Naive thymus-derived CD4-positive, alpha-beta T cell (primary cell): ENCODE measurements at regions not wholly inside any gene's neighbourhood (a gene's known extent, or its start where the extent isn't known, plus 50 kb on each side); places are given as distances from the start of the nearest gene placed in this dataset.

Source experiments
- ATAC-seq: fragments of 150-1000 bp; cut with Tn5 transposase; 2 replicates; pipeline ENCODE4 v1.10.0; 2021; ENCODE audit warnings: mild to moderate bottlenecking, moderate library complexity
- CTCF ChIA-PET: fragments of 350-600 bp; sonication (Branson Sonifier 250); formaldehyde crosslinking; loops from one replicate; lab custom pipeline; 2021; ENCODE audit warnings: antibody characterized with exemption; lab: Charles Lee
- POLR2A ChIA-PET: fragments of 350-600 bp; sonication (Branson Sonifier 250); formaldehyde crosslinking; loops from one replicate; lab custom pipeline; 2021; ENCODE audit warnings: antibody characterized with exemption, inconsistent platforms; lab: Charles Lee
- DNase-seq, 9 donors: peaks; one replicate each; pipeline versions ENCODE4 v3.0.0 to v3.0.0-alpha.2; 2020 to 2022; ENCODE audit warnings: mixed read lengths in 1 of 9
- H3K27ac ChIP-seq: one replicate; pipeline ENCODE4 v1.7.0; 2013; ENCODE audit warnings: mild to moderate bottlenecking, low read depth, low read length, moderate library complexity
- H3K27me3 ChIP-seq, 2 donors: one replicate each; pipeline ENCODE4 v1.7.0; 2013; ENCODE audit warnings: low read length in 2 of 2, mild to moderate bottlenecking in 2 of 2, moderate library complexity in 2 of 2; ENCODE audit not compliant: control insufficient read depth in 2 of 2, insufficient read depth in 2 of 2
- H3K36me3 ChIP-seq, 3 experiments: 1 replicate in 2 of 3; 2 replicates in 1 of 3; pipeline ENCODE4 v1.7.0; 2013; ENCODE audit warnings: low read length in 3 of 3, mild to moderate bottlenecking in 3 of 3, moderate library complexity in 1 of 3; ENCODE audit not compliant: insufficient read depth in 3 of 3, control insufficient read depth in 2 of 3
- H3K4me1 ChIP-seq, 2 donors: one replicate each; pipeline ENCODE4 v1.7.0; 2013; ENCODE audit warnings: low read length in 2 of 2, mild to moderate bottlenecking in 2 of 2, moderate library complexity in 1 of 2; ENCODE audit not compliant: control insufficient read depth in 2 of 2, insufficient read depth in 2 of 2
- H3K4me3 ChIP-seq: 2 replicates; pipeline ENCODE4 v1.7.0; 2013; ENCODE audit warnings: mild to moderate bottlenecking, low read length
- H3K9me3 ChIP-seq, 3 experiments: 1 replicate in 2 of 3; 2 replicates in 1 of 3; pipeline ENCODE4 v1.7.0; 2013; ENCODE audit warnings: low read length in 3 of 3; ENCODE audit not compliant: control insufficient read depth in 2 of 3
- H3K27ac Mint-ChIP-seq, 9 donors: one replicate each; pipeline ENCODE4 v1.8.0; 2020 to 2022; ENCODE audit warnings: mixed read lengths in 9 of 9, mild to moderate bottlenecking in 8 of 9, moderate library complexity in 5 of 9, inconsistent platforms in 2 of 9
- H3K27me3 Mint-ChIP-seq, 5 donors: one replicate each; pipeline ENCODE4 v1.8.0; 2021 to 2022; ENCODE audit warnings: mixed read lengths in 5 of 5, mild to moderate bottlenecking in 1 of 5
- H3K36me3 Mint-ChIP-seq, 5 donors: one replicate each; pipeline ENCODE4 v1.8.0; 2020 to 2022; ENCODE audit warnings: mixed read lengths in 5 of 5, mild to moderate bottlenecking in 3 of 5, inconsistent platforms in 1 of 5
- H3K4me1 Mint-ChIP-seq, 7 donors: one replicate each; pipeline ENCODE4 v1.8.0; 2020 to 2022; ENCODE audit warnings: mixed read lengths in 7 of 7, mild to moderate bottlenecking in 3 of 7, inconsistent platforms in 1 of 7
- H3K4me3 Mint-ChIP-seq, 10 donors: one replicate each; pipeline ENCODE4 v1.8.0; 2020 to 2022; ENCODE audit warnings: mild to moderate bottlenecking in 10 of 10, mixed read lengths in 10 of 10, moderate library complexity in 6 of 10, inconsistent platforms in 2 of 10
- H3K9me3 Mint-ChIP-seq, 11 donors: one replicate each; pipeline ENCODE4 v1.8.0; 2020 to 2022; ENCODE audit warnings: mixed read lengths in 11 of 11, mild to moderate bottlenecking in 4 of 11, inconsistent platforms in 1 of 11, moderate library complexity in 1 of 11
- intact Hi-C, 2 donors: fragments of 100-400 bp; cut with micrococcal nuclease; formaldehyde crosslinking; loops; one replicate each; pipeline ENCODE4 v1.15.1; 2023

DNA sequence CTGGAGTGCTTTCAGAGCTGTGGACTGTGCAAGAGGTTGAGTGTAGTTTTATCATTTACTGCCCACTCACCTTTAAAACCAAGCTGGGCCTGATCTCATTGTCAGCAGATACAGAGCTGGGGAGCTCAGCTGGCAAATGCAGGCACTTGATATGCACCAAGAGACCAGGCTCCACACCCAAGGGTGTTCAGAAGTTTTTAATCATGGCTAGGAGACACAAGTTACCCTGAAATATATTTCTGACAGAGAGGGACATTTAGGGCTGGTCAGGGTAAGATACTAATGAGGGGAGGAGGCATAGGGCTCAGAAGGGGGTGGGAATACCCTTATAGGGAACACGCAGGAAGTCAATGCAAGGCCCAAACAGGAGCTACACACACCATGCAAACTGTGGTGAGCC is 153.7 kb downstream of the ELAVL4 start:
- Histone ChIP-seq H3K4me3 (no peak overlapping the region), H3K36me3 (no peaks in the 10 kb centered on the region), H3K9me3 (no peaks in the 10 kb centered on the region), H3K27me3 (no peaks in the 10 kb centered on the region), H3K27ac (no peak overlapping the region), H3K4me1 (no peaks in the 10 kb centered on the region)
- intact Hi-C loops = no loop called here
- peaks cover 0 to 3% (median 0%) of the 10 kb centered on the region in 7 donors for H3K4me1 Mint-ChIP-seq
- DNase-seq (no peak), ATAC-seq (no peak)
- H3K27me3 Mint-ChIP-seq = peaks cover 0 to 37% (median 12%) of the 10 kb centered on the region in 5 donors
- ChIA-PET CTCF (no interaction called here), POLR2A (no interaction called here)
- peaks cover 0 to 7% (median 0%) of the 10 kb centered on the region in 11 donors for H3K9me3 Mint-ChIP-seq
- no peaks in the 10 kb centered on the region for H3K36me3 Mint-ChIP-seq
- no peak overlapping the region for H3K4me3 Mint-ChIP-seq
- H3K27ac Mint-ChIP-seq = no peak overlapping the region

DNA sequence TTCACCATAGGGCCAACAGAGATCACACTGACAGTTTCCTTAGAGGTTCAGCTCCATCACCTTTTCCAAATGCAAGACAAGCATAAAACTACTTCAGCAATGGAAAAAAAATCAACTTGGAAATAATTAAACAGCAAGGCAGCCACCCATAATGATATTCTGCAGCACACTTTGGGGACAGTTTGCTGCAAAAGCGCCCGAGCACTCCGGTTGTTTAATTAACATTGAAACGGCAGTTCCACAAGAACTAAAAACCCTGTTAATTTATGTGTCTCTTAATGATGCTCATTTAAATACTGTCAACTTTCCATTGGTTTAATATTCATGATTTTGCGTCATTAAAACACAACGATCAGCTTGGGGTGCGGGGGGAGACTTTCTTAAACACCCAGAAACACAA is 153.2 kb downstream of the ELAVL4 start:
- DNase-seq = no peak
- ATAC-seq = no peak
- Histone ChIP-seq H3K9me3 (no peaks in the 10 kb centered on the region), H3K27me3 (no peaks in the 10 kb centered on the region), H3K4me1 (no peaks in the 10 kb centered on the region), H3K36me3 (no peaks in the 10 kb centered on the region), H3K27ac (no peak overlapping the region), H3K4me3 (no peak overlapping the region)
- Mint-ChIP-seq H3K4me1 (peaks cover 0 to 3% (median 0%) of the 10 kb centered on the region in 7 donors), H3K27me3 (peaks cover 0 to 37% (median 12%) of the 10 kb centered on the region in 5 donors), H3K27ac (no peak overlapping the region), H3K9me3 (peaks cover 0 to 7% (median 0%) of the 10 kb centered on the region in 11 donors), H3K4me3 (no peak overlapping the region), H3K36me3 (no peaks in the 10 kb centered on the region)
- intact Hi-C loops = no loop called here
- CTCF ChIA-PET = no interaction called here
- POLR2A ChIA-PET = no interaction called here

DNA sequence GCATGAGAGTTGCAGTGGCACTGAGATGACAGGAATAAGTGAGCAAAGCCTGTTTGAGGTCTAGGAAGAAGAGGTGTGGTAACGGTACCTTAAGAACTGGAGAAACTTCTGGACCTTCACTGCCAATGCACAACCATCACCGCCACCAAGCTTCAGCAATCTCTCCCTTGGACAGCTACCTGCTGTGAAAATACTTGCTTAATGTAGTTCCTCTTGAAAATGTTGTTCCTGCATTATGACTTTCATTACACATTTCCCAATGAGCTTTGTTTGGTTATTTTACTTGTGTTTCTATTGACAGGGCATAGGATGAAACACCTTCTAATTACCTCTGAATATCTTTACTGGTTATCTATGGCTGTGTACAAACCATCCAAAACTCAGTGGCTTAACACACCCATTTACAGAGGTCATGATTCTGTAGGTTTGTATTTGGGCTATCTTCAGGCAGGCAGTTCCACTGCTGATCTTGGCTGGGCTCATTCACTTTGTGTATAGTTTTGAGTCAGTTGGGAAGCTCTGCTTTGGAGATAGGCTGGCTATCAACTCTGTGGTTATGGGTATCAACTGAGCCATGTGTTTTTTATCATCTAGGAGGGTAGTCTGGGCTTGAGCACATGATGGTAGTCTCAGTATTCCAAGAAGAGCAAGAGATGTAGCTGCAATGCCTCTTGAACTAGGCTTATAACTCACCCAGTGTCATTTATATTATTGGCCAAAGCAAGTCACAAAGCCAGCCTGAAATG is 149.4 kb downstream of the ELAVL4 start:
- Histone ChIP-seq H3K27ac (no peak overlapping the region), H3K9me3 (no peaks in the 10 kb centered on the region), H3K27me3 (no peaks in the 10 kb centered on the region), H3K4me1 (no peaks in the 10 kb centered on the region), H3K4me3 (no peak overlapping the region), H3K36me3 (no peaks in the 10 kb centered on the region)
- H3K4me1 Mint-ChIP-seq = no peaks in the 10 kb centered on the region
- ChIA-PET CTCF (no interaction called here), POLR2A (no interaction called here)
- no peaks in the 10 kb centered on the region for H3K36me3 Mint-ChIP-seq
- ATAC-seq = no peak
- H3K27me3 Mint-ChIP-seq = peaks cover under 1 to 41% (median 7%) of the 10 kb centered on the region in 5 donors
- intact Hi-C loops = no loop called here
- peaks cover 0 to 4% (median 0%) of the 10 kb centered on the region in 11 donors for H3K9me3 Mint-ChIP-seq
- H3K4me3 Mint-ChIP-seq = no peak overlapping the region
- no peak overlapping the region for H3K27ac Mint-ChIP-seq
- no peak for DNase-seq

DNA sequence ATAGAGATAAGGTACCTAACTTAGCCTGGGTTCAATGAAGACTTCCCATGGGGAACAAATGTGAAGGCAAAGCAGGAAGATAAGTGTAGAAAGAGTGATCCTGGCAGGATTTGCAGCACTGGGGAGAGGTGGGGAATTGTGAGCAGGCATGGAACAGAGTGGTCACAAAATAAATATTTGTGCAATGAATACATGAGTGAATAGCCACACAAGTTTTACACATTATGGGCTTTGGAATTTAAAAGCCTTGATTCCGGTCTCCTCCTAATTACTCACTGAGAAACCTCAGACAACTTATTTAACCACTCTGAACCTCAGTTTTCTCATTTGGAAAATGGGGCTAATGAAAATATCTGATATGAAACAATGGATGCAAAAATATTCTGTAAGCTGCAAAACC is 148.3 kb downstream of the ELAVL4 start:
- H3K36me3 ChIP-seq = no peaks in the 10 kb centered on the region
- no peaks in the 10 kb centered on the region for H3K9me3 ChIP-seq
- CTCF ChIA-PET = no interaction called here
- ATAC-seq (no peak), DNase-seq (no peak)
- intact Hi-C loops = no loop called here
- Mint-ChIP-seq H3K9me3 (peaks cover 0 to 5% (median 0%) of the 10 kb centered on the region in 11 donors), H3K4me1 (no peaks in the 10 kb centered on the region), H3K27me3 (peaks cover 3 to 41% (median 15%) of the 10 kb centered on the region in 5 donors), H3K27ac (no peak overlapping the region), H3K36me3 (peaks cover 0 to 3% (median 0%) of the 10 kb centered on the region in 5 donors), H3K4me3 (peak overlapping the region in 1 of 10 donors; percentile 15)
- H3K27ac ChIP-seq = no peak overlapping the region
- H3K4me1 ChIP-seq = no peaks in the 10 kb centered on the region
- POLR2A ChIA-PET = no interaction called here
- no peak overlapping the region for H3K4me3 ChIP-seq
- no peaks in the 10 kb centered on the region for H3K27me3 ChIP-seq
